CD4-positive, alpha-beta T cell (primary cell): ENCODE measurements at regions not wholly inside any gene's neighbourhood (a gene's known extent, or its start where the extent isn't known, plus 50 kb on each side); places are given as distances from the start of the nearest gene placed in this dataset.

Source experiments
- ATAC-seq: fragments of 200-7000 bp; cut with Tn5 transposase; one replicate; pipeline ENCODE4 v1.10.0; 2022; ENCODE audit warnings: mild to moderate bottlenecking; ENCODE audit not compliant: poor library complexity
- CTCF ChIA-PET: fragments of 350-600 bp; sonication (Branson Sonifier 250); formaldehyde crosslinking; loops from one replicate; lab custom pipeline; 2021; ENCODE audit warnings: antibody characterized with exemption, inconsistent platforms; lab: Charles Lee
- POLR2A ChIA-PET: fragments of 350-600 bp; sonication (Branson Sonifier 250); formaldehyde crosslinking; loops from one replicate; lab custom pipeline; 2021; ENCODE audit warnings: antibody characterized with exemption, inconsistent platforms; lab: Charles Lee
- DNase-seq, 14 experiments: peaks; one replicate each; pipeline ENCODE4 v3.0.0-alpha.2; 2013 to 2020; ENCODE audit warnings: mixed read lengths in 2 of 14
- H3K27ac ChIP-seq, 2 donors: one replicate each; pipeline versions ENCODE4 v1.5.1 to v1.7.0; 2013; ENCODE audit warnings: low read length in 2 of 2, low read depth in 1 of 2, mild to moderate bottlenecking in 1 of 2
- H3K27me3 ChIP-seq, 2 experiments: 1 replicate in 1 of 2; 2 replicates in 1 of 2; pipeline versions ENCODE4 v1.6.1 to v1.7.0; 2013; ENCODE audit warnings: low read length in 2 of 2, control low read depth in 1 of 2, mild to moderate bottlenecking in 1 of 2, moderate library complexity in 1 of 2; ENCODE audit not compliant: insufficient read depth in 2 of 2, control insufficient read depth in 1 of 2
- H3K36me3 ChIP-seq: one replicate; pipeline ENCODE4 v1.6.1; 2013; ENCODE audit warnings: low read length, control low read depth; ENCODE audit not compliant: insufficient read depth
- H3K4me1 ChIP-seq: one replicate; pipeline ENCODE4 v1.6.1; 2013; ENCODE audit warnings: low read length, control low read depth; ENCODE audit not compliant: insufficient read depth
- H3K4me3 ChIP-seq: one replicate; pipeline ENCODE4 v1.5.1; 2013; ENCODE audit warnings: mild to moderate bottlenecking, low read length, moderate library complexity
- H3K9me3 ChIP-seq, 2 experiments: 1 replicate in 1 of 2; 2 replicates in 1 of 2; pipeline versions ENCODE4 v1.6.1 to v1.7.0; 2013; ENCODE audit warnings: low read length in 2 of 2, mild to moderate bottlenecking in 2 of 2, control low read depth in 1 of 2, moderate library complexity in 1 of 2; ENCODE audit not compliant: control insufficient read depth in 1 of 2, insufficient read depth in 1 of 2
- H3K27ac Mint-ChIP-seq: one replicate; pipeline ENCODE4 v1.8.0; 2020; ENCODE audit warnings: mixed read lengths
- H3K27me3 Mint-ChIP-seq: one replicate; pipeline ENCODE4 v1.8.0; 2021; ENCODE audit warnings: mixed read lengths
- H3K36me3 Mint-ChIP-seq: one replicate; pipeline ENCODE4 v1.8.0; 2021; ENCODE audit warnings: low read depth, mixed read lengths
- H3K4me1 Mint-ChIP-seq: one replicate; pipeline ENCODE4 v1.8.0; 2021; ENCODE audit warnings: low read depth, mixed read lengths
- H3K4me3 Mint-ChIP-seq: one replicate; pipeline ENCODE4 v1.8.0; 2020; ENCODE audit warnings: mild to moderate bottlenecking, mixed read lengths
- H3K9me3 Mint-ChIP-seq: one replicate; pipeline ENCODE4 v1.8.0; 2020; ENCODE audit warnings: mixed read lengths
- intact Hi-C, 2 experiments: fragments of 100-400 bp; cut with DNase I in 1 of 2; cut with micrococcal nuclease in 1 of 2; formaldehyde crosslinking; loops; one replicate each; pipeline versions ENCODE4 v1.15.1 to v1.9.0; 2023 to 2025; cut with DNase I, micrococcal nuclease
- TF ChIP-seq, protein P1 (sequence below): fragments of 200-600 bp; IDR thresholded peaks from one replicate; pipeline ENCODE4 v1.8.0; 2022; ENCODE audit warnings: antibody characterized with exemption, mild to moderate bottlenecking

DNA sequence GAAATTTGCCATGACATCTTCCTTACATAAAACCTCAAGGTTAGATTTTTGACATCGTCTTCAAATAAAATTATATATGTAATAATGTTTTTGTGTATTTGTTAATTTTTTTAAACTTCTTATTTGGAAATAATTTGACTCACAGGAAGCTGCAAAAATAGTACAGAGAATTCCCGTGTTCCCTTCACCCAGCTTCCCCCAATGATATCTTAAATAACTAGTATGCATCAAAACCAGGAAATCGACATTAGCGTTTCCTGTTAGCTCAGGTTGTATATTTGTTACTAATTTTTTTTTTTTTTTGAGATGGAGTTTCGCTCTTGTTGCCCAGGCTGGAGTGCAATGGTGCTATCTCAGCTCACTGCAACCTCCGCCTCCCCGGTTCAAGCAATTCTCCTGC is 86.3 kb upstream of the SPRY4 start:
- no peaks in the 10 kb centered on the region for H3K4me1 ChIP-seq
- no peak overlapping the region for H3K4me3 Mint-ChIP-seq
- intact Hi-C loops = no loop called here
- H3K27ac Mint-ChIP-seq = no peak overlapping the region
- H3K9me3 ChIP-seq = no peaks in the 10 kb centered on the region
- ChIA-PET POLR2A (no interaction called here), CTCF (no interaction called here)
- no peaks in the 10 kb centered on the region for H3K36me3 Mint-ChIP-seq
- DNase-seq (no peak), ATAC-seq (no peak)
- TF ChIP-seq, protein P1, sequence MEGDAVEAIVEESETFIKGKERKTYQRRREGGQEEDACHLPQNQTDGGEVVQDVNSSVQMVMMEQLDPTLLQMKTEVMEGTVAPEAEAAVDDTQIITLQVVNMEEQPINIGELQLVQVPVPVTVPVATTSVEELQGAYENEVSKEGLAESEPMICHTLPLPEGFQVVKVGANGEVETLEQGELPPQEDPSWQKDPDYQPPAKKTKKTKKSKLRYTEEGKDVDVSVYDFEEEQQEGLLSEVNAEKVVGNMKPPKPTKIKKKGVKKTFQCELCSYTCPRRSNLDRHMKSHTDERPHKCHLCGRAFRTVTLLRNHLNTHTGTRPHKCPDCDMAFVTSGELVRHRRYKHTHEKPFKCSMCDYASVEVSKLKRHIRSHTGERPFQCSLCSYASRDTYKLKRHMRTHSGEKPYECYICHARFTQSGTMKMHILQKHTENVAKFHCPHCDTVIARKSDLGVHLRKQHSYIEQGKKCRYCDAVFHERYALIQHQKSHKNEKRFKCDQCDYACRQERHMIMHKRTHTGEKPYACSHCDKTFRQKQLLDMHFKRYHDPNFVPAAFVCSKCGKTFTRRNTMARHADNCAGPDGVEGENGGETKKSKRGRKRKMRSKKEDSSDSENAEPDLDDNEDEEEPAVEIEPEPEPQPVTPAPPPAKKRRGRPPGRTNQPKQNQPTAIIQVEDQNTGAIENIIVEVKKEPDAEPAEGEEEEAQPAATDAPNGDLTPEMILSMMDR = no peak
- H3K4me3 ChIP-seq = no peak overlapping the region
- H3K27me3 ChIP-seq = no peaks in the 10 kb centered on the region
- H3K27me3 Mint-ChIP-seq = no peaks in the 10 kb centered on the region
- no peaks in the 10 kb centered on the region for H3K9me3 Mint-ChIP-seq
- no peaks in the 10 kb centered on the region for H3K36me3 ChIP-seq
- peaks cover 4% of the 10 kb centered on the region for H3K4me1 Mint-ChIP-seq
- no peak overlapping the region for H3K27ac ChIP-seq

DNA sequence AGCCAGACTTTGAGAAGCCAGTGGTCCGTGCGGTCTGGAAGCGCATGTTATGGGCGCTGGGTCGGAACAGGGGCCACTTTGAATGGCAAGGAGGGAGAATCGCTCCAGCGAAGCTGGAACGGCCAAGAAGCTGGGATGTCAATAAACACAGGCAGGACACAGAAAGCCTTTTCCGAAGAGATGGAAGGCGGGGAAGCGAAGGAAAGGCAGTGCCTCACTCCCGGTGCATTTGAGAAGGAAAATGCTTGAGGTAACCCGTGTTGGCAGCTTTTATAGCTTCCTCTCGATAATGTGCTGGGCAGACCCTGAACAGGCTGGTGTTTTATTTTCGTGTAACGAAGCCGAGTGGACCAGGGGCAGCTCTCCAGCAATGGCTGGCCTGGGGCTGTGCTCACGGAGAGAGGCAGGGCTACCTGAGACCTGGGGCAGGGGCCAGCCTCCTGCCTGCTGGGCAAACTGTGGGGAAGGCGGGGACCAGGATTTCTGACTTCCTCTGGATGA is 84.2 kb upstream of the SPRY4 start:
- Histone ChIP-seq H3K36me3 (no peaks in the 10 kb centered on the region), H3K27ac (no peak overlapping the region), H3K4me3 (no peak overlapping the region), H3K27me3 (no peaks in the 10 kb centered on the region), H3K9me3 (no peaks in the 10 kb centered on the region), H3K4me1 (no peaks in the 10 kb centered on the region)
- peaks cover 4% of the 10 kb centered on the region for H3K4me1 Mint-ChIP-seq
- ChIA-PET CTCF (no interaction called here), POLR2A (interaction anchor here (1.9 kb wide), 1 partner anchor 52 kb away, joined by 4 read pairs; no protein-coding TSS in a partner anchor)
- no peaks in the 10 kb centered on the region for H3K27me3 Mint-ChIP-seq
- no peak for DNase-seq
- TF ChIP-seq, protein P1 = no peak
- ATAC-seq = no peak
- intact Hi-C loops = no loop called here
- H3K36me3 Mint-ChIP-seq = no peaks in the 10 kb centered on the region
- H3K4me3 Mint-ChIP-seq = no peak overlapping the region
- H3K9me3 Mint-ChIP-seq = no peaks in the 10 kb centered on the region
- H3K27ac Mint-ChIP-seq = no peak overlapping the region

DNA sequence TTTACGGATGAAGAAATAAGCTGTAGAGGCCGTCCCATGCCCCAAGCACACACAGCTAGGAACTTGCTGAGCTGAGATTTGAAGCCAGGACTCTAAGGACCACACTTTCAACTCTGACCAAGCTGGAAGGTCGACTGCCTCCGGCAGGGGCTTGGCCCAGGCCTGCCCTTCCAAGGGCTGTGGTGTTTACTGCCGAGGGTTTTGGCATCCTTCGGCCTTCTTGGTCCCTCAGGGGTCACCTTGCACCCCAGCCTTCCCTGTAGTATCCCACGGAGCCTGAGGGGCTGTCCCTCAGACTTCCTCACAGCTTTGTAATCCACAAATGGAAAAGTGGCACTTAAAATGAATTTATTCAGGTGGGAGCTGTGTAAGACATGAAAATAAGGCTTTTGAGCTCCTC is 83.7 kb upstream of the SPRY4 start:
- no peak overlapping the region for H3K27ac Mint-ChIP-seq
- ChIA-PET POLR2A (interaction anchor here (1.9 kb wide), 1 partner anchor 52 kb away, joined by 4 read pairs; no protein-coding TSS in a partner anchor), CTCF (no interaction called here)
- no peak overlapping the region for H3K4me3 ChIP-seq
- H3K27me3 ChIP-seq = no peaks in the 10 kb centered on the region
- intact Hi-C loops = no loop called here
- H3K4me1 Mint-ChIP-seq = peaks cover 4% of the 10 kb centered on the region
- H3K27me3 Mint-ChIP-seq = no peaks in the 10 kb centered on the region
- no peaks in the 10 kb centered on the region for H3K4me1 ChIP-seq
- H3K36me3 ChIP-seq = no peaks in the 10 kb centered on the region
- no peaks in the 10 kb centered on the region for H3K9me3 ChIP-seq
- TF ChIP-seq, protein P1 = no peak
- no peak overlapping the region for H3K27ac ChIP-seq
- H3K36me3 Mint-ChIP-seq = no peaks in the 10 kb centered on the region
- H3K9me3 Mint-ChIP-seq = no peaks in the 10 kb centered on the region
- ATAC-seq (no peak), DNase-seq (no peak)
- no peak overlapping the region for H3K4me3 Mint-ChIP-seq
